ENCODE measurements at regions not wholly inside any gene's neighbourhood (a gene's known extent, or its start where the extent isn't known, plus 50 kb on each side); places are given as distances from the start of the nearest gene placed in this dataset.

DNA sequence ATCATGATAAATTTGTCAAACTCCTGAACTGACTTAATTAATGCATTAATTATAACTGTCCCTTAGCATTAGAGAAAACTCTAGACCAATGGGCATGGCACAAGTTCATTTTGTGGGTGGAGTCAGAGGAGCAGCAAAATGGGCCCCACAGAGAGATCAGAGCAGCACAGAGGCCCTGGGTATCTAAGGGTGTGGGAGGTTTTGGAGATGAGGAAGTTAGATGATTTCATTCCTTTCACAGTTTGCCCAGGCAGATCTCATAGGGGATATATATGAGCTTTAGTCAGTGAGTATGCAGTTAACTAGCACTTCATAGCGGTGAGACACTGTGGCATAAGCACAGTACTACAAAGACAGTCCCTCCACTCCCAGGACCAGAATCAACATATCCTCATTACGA, 117.3 kb downstream of the MAB21L3 start (continued):
- TF ChIP-seq, protein P1, sequence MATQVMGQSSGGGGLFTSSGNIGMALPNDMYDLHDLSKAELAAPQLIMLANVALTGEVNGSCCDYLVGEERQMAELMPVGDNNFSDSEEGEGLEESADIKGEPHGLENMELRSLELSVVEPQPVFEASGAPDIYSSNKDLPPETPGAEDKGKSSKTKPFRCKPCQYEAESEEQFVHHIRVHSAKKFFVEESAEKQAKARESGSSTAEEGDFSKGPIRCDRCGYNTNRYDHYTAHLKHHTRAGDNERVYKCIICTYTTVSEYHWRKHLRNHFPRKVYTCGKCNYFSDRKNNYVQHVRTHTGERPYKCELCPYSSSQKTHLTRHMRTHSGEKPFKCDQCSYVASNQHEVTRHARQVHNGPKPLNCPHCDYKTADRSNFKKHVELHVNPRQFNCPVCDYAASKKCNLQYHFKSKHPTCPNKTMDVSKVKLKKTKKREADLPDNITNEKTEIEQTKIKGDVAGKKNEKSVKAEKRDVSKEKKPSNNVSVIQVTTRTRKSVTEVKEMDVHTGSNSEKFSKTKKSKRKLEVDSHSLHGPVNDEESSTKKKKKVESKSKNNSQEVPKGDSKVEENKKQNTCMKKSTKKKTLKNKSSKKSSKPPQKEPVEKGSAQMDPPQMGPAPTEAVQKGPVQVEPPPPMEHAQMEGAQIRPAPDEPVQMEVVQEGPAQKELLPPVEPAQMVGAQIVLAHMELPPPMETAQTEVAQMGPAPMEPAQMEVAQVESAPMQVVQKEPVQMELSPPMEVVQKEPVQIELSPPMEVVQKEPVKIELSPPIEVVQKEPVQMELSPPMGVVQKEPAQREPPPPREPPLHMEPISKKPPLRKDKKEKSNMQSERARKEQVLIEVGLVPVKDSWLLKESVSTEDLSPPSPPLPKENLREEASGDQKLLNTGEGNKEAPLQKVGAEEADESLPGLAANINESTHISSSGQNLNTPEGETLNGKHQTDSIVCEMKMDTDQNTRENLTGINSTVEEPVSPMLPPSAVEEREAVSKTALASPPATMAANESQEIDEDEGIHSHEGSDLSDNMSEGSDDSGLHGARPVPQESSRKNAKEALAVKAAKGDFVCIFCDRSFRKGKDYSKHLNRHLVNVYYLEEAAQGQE (IDR thresholded peaks at IDR 0.05), result no peak
- TF ChIP-seq HOXB13 (CRISPR knock-in tag; IDR thresholded peaks at IDR 0.05; ENCODE audit: low read depth), result no peak
- no peak for TF ChIP-seq MAZ (IDR thresholded peaks at IDR 0.05; ENCODE audit: borderline replicate concordance, low read depth, low read length)
- no peak for TF ChIP-seq POLR2AphosphoS2 (conservative IDR thresholded peaks at IDR 0.05; ENCODE audit: low read length)
- no peak for TF ChIP-seq PHF8 (IDR thresholded peaks at IDR 0.05; ENCODE audit: borderline replicate concordance, low read depth)
- no peak for TF ChIP-seq FOSB (CRISPR knock-in tag; IDR thresholded peaks at IDR 0.05)
- TF ChIP-seq, protein P2, sequence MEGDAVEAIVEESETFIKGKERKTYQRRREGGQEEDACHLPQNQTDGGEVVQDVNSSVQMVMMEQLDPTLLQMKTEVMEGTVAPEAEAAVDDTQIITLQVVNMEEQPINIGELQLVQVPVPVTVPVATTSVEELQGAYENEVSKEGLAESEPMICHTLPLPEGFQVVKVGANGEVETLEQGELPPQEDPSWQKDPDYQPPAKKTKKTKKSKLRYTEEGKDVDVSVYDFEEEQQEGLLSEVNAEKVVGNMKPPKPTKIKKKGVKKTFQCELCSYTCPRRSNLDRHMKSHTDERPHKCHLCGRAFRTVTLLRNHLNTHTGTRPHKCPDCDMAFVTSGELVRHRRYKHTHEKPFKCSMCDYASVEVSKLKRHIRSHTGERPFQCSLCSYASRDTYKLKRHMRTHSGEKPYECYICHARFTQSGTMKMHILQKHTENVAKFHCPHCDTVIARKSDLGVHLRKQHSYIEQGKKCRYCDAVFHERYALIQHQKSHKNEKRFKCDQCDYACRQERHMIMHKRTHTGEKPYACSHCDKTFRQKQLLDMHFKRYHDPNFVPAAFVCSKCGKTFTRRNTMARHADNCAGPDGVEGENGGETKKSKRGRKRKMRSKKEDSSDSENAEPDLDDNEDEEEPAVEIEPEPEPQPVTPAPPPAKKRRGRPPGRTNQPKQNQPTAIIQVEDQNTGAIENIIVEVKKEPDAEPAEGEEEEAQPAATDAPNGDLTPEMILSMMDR (IDR thresholded peaks at IDR 0.05), result no peak
- TF ChIP-seq NFE2L2 (conservative IDR thresholded peaks at IDR 0.05; ENCODE audit: low read length), result no peak
- no peak for TF ChIP-seq CEBPB (IDR thresholded peaks at IDR 0.05)

DNA sequence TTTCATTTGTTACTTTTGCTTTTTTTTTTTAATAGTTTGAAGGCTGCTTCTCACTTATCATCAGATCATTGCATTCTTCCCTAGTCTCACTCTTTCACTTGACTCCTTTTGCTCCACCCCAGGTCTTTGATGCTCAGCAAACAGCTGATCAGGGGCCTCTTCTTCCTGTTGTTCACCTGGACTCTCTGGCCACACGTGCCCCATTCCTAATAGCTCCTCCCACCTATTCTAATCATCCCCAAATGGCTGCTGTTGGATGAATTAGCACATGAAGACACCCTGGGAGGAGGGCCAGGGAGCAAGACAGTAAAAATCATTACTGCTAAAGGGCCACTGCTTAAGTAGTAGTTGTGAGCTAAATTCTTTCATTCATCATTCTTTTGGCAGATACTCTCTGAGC, 119.5 kb downstream of the MAB21L3 start:
- POLR2A ChIA-PET, result no interaction called here
- CTCF ChIA-PET, result no interaction called here

More for the DNA sequence above, 119.5 kb downstream of the MAB21L3 start:
- Histone ChIP-seq H3K4me3 (no peak overlapping the region), H3K27ac (no peak overlapping the region), H3K4me1 (no peaks in the 10 kb centered on the region), H3K9me3 (no peaks in the 10 kb centered on the region), H3K4me2 (no peak overlapping the region)
- 0% methylated on average over 1 of the region's 1 CpG for WGBS (ENCODE audit: missing lambda C conversion rate)
- FAIRE-seq (no peak), DNase-seq (ENCODE audit: low read depth in 1 of 2, low spot score in 1 of 2) (no peak), ATAC-seq (no peak)
- TF ChIP-seq SREBF2 (IDR thresholded peaks at IDR 0.05) (no peak), CHD4 (IDR thresholded peaks at IDR 0.05; ENCODE audit: borderline replicate concordance) (no peak), HOXB5 (CRISPR knock-in tag; IDR thresholded peaks at IDR 0.05) (no peak), HDAC2 (IDR thresholded peaks at IDR 0.05) (no peak), HOXA7 (CRISPR knock-in tag; IDR thresholded peaks at IDR 0.05) (no peak), JUN (IDR thresholded peaks at IDR 0.05) (no peak), CBX8 (IDR thresholded peaks at IDR 0.05) (no peak), CBX2 (IDR thresholded peaks at IDR 0.05; ENCODE audit: borderline replicate concordance, low read depth) (no peak), NPAS2 (CRISPR knock-in tag; IDR thresholded peaks at IDR 0.05; ENCODE audit: borderline replicate concordance) (no peak), SMC3 (IDR thresholded peaks at IDR 0.05) (no peak), KDM1A (IDR thresholded peaks at IDR 0.05; ENCODE audit: low read depth) (no peak), FOSB (CRISPR knock-in tag; IDR thresholded peaks at IDR 0.05) (no peak), MAFK (IDR thresholded peaks at IDR 0.05; ENCODE audit: partially characterized antibody) (no peak), EHMT2 (IDR thresholded peaks at IDR 0.05; ENCODE audit: low read depth) (no peak), CHD2 (IDR thresholded peaks at IDR 0.05; ENCODE audit: low read length, partially characterized antibody) (no peak), MAZ (IDR thresholded peaks at IDR 0.05; ENCODE audit: borderline replicate concordance, low read depth, low read length) (no peak)
- TF ChIP-seq, protein P3, sequence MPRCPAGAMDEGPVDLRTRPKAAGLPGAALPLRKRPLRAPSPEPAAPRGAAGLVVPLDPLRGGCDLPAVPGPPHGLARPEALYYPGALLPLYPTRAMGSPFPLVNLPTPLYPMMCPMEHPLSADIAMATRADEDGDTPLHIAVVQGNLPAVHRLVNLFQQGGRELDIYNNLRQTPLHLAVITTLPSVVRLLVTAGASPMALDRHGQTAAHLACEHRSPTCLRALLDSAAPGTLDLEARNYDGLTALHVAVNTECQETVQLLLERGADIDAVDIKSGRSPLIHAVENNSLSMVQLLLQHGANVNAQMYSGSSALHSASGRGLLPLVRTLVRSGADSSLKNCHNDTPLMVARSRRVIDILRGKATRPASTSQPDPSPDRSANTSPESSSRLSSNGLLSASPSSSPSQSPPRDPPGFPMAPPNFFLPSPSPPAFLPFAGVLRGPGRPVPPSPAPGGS (IDR thresholded peaks at IDR 0.05), result no peak
- TF ChIP-seq, protein P2 (IDR thresholded peaks at IDR 0.05), result no peak
